GM18519 (cell line): ENCODE measurements at regions not wholly inside any gene's neighbourhood (a gene's known extent, or its start where the extent isn't known, plus 50 kb on each side); places are given as distances from the start of the nearest gene placed in this dataset.
"Not testable (repeated sequence)": the region's sequence is repeated elsewhere in the genome, so short reads cannot be mapped to it uniquely, and the experiment has no call there.

ENCODE experiments used
- ATAC-seq: cut with Tn5 transposase; IDR thresholded peaks from one replicate; pipeline ENCODE4 v1.9.1; 2021; ENCODE audit warnings: mild to moderate bottlenecking, moderate library complexity; ENCODE audit not compliant: unreplicated experiment, low FRiP score

- ATAC-seq, result no peak
Measured at GRCh38 chr14:37972941-37973887, 234.5 kb upstream of the SSTR1 start.

- no peak for ATAC-seq
Measured at GRCh38 chr14:37974421-37974820, 233.3 kb upstream of the SSTR1 start.

GRCh38 chr14:37977481-37977880, 230.2 kb upstream of the SSTR1 start:
- ATAC-seq, result no peak

- ATAC-seq, result no peak
Measured at GRCh38 chr14:37985826-37986470, 221.8 kb upstream of the SSTR1 start.

GRCh38 chr14:37988472-37988871, 219.2 kb upstream of the SSTR1 start:
- ATAC-seq, result no peak

- ATAC-seq, result no peak
Measured at GRCh38 chr14:37991027-37991426, 216.7 kb upstream of the SSTR1 start.

GRCh38 chr14:37992499-37992898, 215.2 kb upstream of the SSTR1 start:
- ATAC-seq, result no peak

GRCh38 chr14:37994846-37995372, 212.8 kb upstream of the SSTR1 start:
- no peak for ATAC-seq

- ATAC-seq, result no peak
Measured at GRCh38 chr14:37997017-37997416, 210.7 kb upstream of the SSTR1 start.

- no peak for ATAC-seq
Measured at GRCh38 chr14:38000340-38000739, 207.4 kb upstream of the SSTR1 start.

- no peak for ATAC-seq
Measured at GRCh38 chr14:38001501-38001900, 206.2 kb upstream of the SSTR1 start.

GRCh38 chr14:38003746-38004609, 203.7 kb upstream of the SSTR1 start:
- ATAC-seq, result no peak

GRCh38 chr14:38004610-38004879, 203.2 kb upstream of the SSTR1 start:
- ATAC-seq, result no peak

GRCh38 chr14:38011156-38011555, 196.5 kb upstream of the SSTR1 start:
- ATAC-seq, result not testable (repeated sequence)

GRCh38 chr14:38012056-38012455, 195.6 kb upstream of the SSTR1 start:
- no peak for ATAC-seq

GRCh38 chr14:38016497-38016896, 191.2 kb upstream of the SSTR1 start:
- ATAC-seq, result no peak

- ATAC-seq, result no peak
Measured at GRCh38 chr14:38021861-38022260, 185.8 kb upstream of the SSTR1 start.

- no peak for ATAC-seq
Measured at GRCh38 chr14:38022775-38023174, 184.9 kb upstream of the SSTR1 start.

- ATAC-seq, result no peak
Measured at GRCh38 chr14:38038171-38038570, 169.5 kb upstream of the SSTR1 start.

GRCh38 chr14:38038986-38039385, 168.7 kb upstream of the SSTR1 start:
- ATAC-seq, result no peak

GRCh38 chr14:38039496-38039895, 168.2 kb upstream of the SSTR1 start:
- no peak for ATAC-seq
